Stromal cell of bone marrow (primary cell): ENCODE measurements at regions not wholly inside any gene's neighbourhood (a gene's known extent, or its start where the extent isn't known, plus 50 kb on each side); places are given as distances from the start of the nearest gene placed in this dataset.

ENCODE experiments used
- DNase-seq: peaks from one replicate; pipeline ENCODE4 v3.0.0-alpha.2; 2012; ENCODE audit warnings: low read depth

GRCh38 chr18:51724790-51725721 lies 527.6 kb upstream of the MEX3C start:
- no peak for DNase-seq

- DNase-seq, result no peak
Observed at GRCh38 chr18:51726614-51727013, 529.1 kb upstream of the MEX3C start.

DNA sequence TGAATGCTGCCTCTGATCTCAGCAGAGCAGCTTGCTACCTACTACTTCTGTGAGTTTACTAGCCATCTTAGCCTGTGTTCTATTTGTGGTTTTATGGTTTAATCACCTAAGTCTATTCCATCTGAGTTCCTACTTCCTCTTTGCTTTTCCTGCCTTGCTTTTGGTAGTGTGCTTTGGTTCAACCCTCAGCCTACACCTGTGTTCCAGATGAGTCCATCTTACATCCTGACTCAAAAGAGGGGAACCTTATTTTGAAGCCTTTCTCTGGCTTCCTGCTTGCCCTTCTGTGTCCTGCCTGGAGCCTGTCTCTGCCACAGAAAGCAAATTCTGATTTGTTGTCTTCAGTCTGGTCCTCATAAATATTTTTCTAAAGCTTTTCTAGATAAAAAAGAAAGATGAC lies 530.3 kb upstream of the MEX3C start:
- no peak for DNase-seq

DNA sequence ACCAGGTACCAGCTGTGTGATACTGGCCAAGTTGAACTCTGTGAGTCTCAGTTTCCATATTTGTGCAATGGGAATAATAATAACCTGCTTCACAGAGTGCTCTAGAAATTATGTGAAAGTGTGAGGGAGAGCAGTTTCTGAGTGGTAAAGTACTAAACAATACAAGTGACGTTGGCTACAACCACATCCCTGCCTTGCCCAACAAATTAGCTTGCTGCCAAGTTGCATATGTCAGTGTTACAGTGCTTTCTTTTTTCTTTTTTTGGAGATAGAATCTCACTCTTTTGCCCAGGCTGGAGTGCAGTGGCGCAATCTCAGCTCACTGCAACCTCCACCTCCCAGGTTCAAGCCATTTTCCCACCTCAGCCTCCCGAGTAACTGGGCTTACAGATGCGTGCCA lies 533.6 kb upstream of the MEX3C start:
- no peak for DNase-seq

DNA sequence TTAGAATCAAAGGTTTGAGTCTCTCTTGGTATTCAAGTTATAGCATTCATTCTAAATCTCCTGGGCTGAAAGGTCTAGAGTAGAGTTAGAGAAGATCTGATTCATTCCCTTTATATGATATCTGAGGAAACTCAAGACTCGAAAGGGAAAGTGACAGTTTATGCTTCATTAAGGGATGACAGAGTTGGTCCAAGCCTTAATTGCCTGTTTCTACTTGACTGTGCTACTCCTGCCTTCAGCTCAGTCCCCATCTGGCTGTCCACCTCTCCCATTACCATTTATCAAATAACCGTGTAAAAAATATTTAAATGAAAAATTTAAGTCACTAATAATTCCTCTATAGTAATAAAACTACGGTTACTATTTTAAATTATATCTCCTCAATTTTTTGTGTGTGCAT lies 537.1 kb upstream of the MEX3C start:
- no peak for DNase-seq

- DNase-seq, result no peak
Observed at GRCh38 chr18:51739044-51739666, 541.7 kb upstream of the MEX3C start.

DNA sequence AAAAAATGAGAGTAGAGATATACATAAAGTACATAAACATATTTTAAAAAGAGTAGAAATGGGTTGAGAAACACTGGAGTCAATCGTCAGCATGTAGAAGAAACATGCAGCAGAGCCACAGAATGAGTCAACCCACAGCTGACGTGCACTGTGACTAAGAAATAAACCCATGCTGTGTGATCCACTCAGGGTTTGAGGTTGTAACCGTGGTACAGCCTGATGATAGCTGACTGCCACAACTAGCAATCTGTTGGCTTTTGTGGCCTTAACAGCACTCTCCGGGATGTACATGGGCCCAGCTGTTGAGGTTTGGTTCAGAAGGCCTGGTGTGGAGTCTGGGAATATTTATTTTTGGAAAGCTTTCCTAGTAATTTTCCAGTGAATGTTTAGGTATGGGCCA lies 554.4 kb upstream of the MEX3C start:
- DNase-seq, result no peak

DNA sequence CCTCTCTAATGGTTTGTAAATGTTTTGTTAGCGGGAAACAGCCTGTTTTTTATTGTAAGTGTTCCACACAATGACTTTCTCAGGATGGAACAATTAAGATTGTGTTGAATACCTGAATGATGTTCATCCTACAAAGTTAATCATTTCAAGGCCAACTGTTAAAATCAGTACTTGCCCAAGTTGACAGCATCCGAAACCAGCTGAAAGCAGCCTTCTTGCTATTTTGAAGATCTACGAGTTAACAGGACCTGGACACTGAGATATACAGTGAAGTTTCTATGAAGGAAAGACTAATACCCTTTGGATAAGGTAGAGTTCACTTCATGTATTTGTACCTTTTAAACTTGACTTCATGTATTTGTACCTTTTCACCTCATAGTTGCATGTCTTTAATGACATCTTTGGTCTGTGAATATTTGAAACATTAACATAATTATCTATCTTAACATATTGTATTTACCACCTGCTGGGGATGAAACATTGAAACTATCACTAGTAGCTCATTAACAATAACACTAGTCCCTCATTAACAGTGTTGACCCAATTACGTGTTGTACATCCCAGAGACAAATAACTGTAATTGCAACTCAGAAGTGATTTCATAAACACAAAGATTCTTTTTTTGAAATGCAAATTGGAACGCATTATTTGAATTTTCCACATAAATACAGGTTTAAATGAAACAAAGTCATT lies 556.0 kb upstream of the MEX3C start:
- no peak for DNase-seq

DNA sequence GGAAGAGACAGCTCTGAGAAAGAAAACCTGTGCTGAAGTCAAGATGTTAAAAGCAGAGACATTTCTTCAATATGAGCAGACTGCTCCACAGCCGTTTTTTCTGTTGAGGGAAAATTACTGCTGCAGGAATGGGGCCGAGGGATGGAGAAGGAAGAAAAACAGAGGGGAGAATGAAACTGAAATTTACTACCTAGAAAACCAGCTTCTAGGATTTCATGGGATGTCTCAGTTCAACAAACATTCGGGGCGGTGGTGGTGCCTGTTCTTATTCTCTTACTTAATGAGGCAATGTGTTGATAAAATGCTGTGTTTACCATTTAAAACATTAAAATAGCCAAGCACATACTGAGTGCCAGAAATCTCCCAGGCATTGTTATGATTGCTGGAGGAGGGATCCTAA lies 557.1 kb upstream of the MEX3C start:
- no peak for DNase-seq

DNA sequence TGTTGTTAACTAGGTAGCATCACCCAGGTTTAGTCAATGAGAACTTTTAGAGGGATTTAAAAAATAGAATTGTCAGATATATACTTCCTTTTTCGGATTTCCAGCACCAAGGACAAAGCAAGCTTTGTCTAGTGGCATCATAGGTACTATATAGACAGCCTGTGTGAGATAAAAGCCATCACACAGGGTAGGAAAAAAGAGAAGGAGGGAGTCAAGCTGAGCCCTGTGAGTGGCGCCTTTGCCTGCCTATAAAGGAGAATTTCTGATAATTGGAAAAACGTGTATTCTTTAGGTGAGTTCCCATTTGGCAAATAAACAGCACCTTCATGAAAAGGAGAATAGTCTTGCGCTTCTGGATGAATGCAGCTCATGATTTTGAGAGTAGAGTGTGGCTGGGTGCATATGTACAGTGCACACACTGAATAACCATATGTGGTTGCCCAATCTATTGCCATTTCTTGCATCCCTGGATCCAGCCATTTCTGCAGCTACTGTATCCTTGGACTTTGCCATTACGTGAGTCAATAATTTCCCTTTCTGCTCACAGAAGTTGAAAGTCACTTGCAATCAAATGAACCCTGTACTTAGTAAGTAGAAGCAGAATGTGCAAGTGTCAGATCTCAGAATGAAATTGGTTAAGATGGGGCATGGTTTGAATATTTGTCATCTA lies 559.9 kb upstream of the MEX3C start:
- no peak for DNase-seq

GRCh38 chr18:51762373-51762772 lies 564.9 kb upstream of the MEX3C start:
- DNase-seq, result no peak

GRCh38 chr18:51765606-51766360 lies 568.3 kb upstream of the MEX3C start:
- no peak for DNase-seq

DNA sequence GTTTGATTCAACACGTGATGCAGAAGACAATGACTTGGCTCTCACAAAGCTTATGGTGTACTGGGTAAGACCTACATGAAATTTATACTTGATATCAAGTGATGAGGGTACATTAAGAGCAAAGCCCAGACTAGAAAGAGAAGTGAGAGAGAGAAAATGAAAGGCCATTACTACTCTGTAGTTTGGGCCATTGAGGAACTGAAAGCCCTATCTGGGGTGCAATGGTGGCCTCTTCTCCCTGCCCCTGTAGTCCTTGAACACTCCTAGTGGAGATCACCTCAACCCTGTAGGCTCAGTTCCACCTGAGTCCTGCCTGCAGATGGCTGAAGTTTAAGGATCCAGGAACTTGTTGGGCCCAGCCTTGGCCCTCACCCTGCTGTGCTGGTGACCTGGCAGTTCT lies 569.8 kb upstream of the MEX3C start:
- DNase-seq, result no peak

DNA sequence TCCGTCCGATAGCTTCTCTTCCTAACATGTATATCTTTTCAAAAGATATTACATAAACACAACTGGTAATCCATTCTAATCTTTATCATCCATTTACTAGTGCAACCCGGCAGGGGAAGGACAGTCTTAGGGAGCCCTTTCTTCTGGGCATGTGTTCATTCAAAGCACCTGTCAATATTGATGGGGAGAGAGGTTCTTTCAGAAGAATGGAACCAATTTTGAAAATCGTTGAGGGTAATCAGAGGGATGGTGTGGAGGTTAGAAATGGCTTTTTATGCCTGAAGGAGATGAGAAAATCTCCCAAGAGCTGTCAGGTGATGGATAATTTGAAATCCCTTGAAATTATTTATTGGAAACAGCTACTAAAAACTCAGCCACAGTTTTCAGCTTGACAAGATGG lies 561.9 kb upstream of the DCC start:
- no peak for DNase-seq

DNA sequence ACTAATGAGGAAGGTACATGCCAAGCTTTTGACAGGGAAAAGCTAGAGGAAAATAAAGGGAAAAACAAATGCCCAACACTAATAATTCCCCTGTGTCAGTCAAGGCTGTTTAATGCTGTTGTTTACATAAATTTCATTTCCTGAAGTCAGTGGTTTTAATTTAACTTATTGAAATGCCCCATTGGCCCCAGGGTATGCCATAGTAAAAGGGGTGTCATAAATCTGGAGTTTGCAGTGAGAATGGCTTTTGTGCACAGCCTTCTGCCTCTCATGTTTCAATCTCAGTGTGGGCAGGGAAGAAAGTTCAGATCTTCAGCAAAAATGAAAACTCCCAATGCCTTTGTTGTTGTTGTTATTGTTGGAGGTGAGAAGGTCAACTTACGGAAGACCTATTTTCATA lies 550.1 kb upstream of the DCC start:
- no peak for DNase-seq

DNA sequence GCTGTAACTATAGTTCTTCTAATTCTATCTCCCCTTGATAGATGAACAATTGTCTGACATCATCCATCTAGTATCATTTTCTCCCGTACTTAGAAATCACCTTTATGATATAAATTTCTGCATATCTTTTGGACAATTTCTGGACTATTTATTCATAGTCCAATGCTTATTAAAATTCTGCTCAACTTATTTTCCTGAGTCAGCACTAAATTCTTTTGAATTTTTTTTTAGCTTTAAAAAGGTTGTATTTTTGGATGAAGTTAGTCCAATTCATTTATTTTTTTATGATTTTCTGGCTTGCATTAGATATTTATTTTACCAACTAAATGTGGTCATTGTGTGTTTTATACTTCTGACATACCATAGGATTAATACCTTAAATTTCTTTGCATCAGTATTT lies 538.5 kb upstream of the DCC start:
- no peak for DNase-seq

DNA sequence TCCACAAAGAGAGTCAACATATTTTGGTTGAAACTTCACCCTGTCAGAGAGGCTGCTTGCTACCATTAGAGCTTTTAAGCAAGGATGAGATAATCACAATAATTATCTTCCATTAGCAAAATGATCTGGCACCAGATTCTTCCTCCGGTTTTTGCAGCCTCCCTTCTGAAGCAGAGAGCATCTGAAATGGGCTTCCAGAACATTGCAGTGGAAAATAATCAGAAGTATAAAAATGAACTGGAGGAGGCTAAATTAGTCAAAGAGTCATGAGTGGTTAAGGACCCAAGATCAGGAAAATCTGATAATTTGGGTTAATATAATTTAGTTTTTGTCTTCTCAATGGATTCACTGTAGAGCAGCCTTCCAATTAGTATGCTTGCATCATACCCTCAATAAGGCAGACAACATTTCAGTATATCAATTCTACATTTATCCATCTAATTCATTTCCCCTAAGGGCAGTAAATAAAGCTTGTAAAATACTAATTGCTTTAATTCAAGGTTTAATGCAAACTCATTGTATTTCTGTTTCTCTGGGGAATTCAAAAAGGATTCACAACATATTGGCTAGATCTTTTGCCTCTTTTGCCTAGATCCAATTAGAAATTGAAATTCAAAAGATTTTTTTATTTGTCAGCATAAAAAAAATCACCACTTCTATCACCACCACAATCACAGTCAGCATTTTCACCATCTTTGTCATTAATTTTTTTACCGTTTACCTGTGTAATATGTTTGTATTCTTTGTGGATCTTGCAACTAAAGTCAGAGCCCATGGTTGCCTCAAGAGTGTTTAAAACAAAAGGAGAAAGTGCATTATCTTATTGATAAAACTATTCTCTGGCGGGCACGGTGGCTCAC lies 537.2 kb upstream of the DCC start:
- no peak for DNase-seq

DNA sequence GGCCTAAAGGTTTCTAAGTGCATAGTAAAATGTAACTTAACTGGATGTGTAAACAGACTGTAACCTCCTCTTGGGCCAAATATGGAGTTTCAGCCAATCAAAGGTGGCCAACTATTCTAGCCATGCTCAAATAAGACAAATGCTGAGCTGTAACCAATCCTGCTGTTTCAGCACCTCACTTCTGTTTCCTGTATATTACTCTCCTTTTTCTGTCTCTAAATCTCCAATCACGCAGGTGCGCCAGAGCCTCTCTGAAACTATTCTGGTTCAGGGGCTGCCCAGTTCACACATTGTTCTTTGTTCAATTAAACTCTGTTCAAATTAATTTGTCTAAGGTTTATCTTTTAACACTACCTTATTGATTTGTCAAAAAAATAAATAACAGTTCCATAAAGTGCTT lies 532.7 kb upstream of the DCC start:
- DNase-seq, result no peak

- DNase-seq, result no peak
Observed at GRCh38 chr18:51811883-51812282, 528.1 kb upstream of the DCC start.

DNA sequence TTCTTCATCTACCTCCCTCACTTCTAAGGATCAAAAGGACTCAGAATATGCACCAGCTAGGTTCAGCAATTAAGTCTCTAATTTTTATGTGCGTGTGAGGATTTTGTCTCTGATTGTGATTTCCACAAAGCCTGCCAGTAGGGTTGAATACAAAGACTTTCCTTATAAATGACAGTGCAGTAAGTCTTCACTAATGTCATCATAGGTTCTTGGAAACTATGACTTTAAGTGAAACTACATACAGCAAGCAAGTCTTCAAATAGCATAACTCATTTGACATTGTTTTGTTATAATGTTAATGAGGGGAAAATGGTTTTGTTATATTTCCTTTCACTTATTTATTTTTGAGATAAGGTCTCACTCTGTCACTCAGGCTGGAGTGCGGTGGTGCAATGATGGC lies 526.3 kb upstream of the DCC start:
- DNase-seq, result no peak

- no peak for DNase-seq
Observed at GRCh38 chr18:51821610-51822009, 518.4 kb upstream of the DCC start.
